Gastrocnemius medialis (tissue), 4 donors: ENCODE measurements at regions not wholly inside any gene's neighbourhood (a gene's known extent, or its start where the extent isn't known, plus 50 kb on each side); places are given as distances from the start of the nearest gene placed in this dataset.

Experiments used
- CTCF ChIP-seq, 5 experiments: fragments of 450-650 bp in 3 of 5; fragments of 200-600 bp in 2 of 5; sonication (generic) in 2 of 5; IDR thresholded peaks in 4 of 5; conservative IDR thresholded peaks in 1 of 5; 1 replicate in 4 of 5; 2 replicates in 1 of 5; pipeline ENCODE4 v1.5.1; 2016 to 2019; ENCODE audit warnings: antibody characterized with exemption in 5 of 5, mild to moderate bottlenecking in 3 of 5, moderate library complexity in 3 of 5
- POLR2A ChIP-seq, 2 donors: fragments of 450-650 bp; IDR thresholded peaks; one replicate each; pipeline ENCODE4 v1.6.1; 2017; ENCODE audit warnings: antibody characterized with exemption in 2 of 2, mild to moderate bottlenecking in 2 of 2, moderate library complexity in 2 of 2

- TF ChIP-seq CTCF (IDR thresholded peaks at IDR 0.05 in 4 of 5, conservative IDR thresholded peaks at IDR 0.05 in 1 of 5) = no peak
- TF ChIP-seq POLR2A (IDR thresholded peaks at IDR 0.05) = no peak
Observed at GRCh38 chr17:34764716-34765115, 185.3 kb downstream of the TMEM132E start.
